ENCODE measurements at regions not wholly inside any gene's neighbourhood (a gene's known extent, or its start where the extent isn't known, plus 50 kb on each side); places are given as distances from the start of the nearest gene placed in this dataset.
A peak's percentile ranks its signal among the peaks of the same experiment; 100 is the strongest.
"Not testable (repeated sequence)": the region's sequence is repeated elsewhere in the genome, so short reads cannot be mapped to it uniquely, and the experiment has no call there.

GRCh38 chr12:85466890-85467289 is 186.9 kb downstream of the ALX1 start:
- DNase-seq (ENCODE audit: low read depth): peak; percentile 23
- no peak for TF ChIP-seq CTCF (IDR thresholded peaks at IDR 0.05; ENCODE audit: insufficient read depth, low read length)
- H3K4me3 ChIP-seq (ENCODE audit: low read depth, low read length): no peak overlapping the region

DNA sequence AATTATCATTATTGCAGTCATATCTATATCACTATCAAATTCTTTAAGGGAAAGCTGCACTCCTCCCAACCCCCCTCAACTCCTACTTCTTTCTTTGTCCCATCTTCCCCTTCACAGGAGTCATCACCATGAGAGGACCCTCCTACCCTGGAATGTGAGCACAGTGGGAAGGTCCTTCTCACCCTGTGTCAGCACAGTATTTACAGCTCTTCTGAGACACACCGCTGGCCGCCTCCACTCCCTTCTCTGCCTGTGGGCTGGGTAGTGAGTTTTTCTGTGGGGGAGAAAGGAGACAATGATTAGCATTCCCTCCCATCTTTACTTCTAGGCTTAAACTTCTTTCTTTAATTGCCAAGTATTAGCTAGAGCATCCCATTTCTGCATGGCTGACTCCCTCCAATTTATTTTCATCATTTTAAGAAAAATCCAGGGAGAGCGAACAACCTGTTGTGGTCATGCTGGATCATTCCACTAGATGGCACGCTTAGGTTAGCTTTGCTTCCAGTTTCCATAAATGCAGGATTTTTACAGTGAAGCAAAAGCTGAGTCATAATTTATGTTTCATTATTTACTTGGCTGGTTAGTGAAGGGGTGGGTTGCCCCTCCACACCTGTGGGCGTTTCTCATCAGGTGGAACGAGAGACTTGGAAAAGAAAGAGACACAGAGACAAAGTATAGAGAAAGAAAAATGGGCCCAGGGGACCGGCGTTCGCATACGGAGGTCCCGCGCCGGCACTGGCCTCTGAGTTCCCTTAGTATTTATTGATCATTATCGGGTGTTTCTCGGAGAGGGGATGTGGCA is 188.5 kb downstream of the ALX1 start:
- DNase-seq (ENCODE audit: low read depth): peak; percentile 80
- peak overlapping the region; percentile 23 for H3K4me3 ChIP-seq (ENCODE audit: low read depth, low read length)
- TF ChIP-seq CTCF (IDR thresholded peaks at IDR 0.05; ENCODE audit: insufficient read depth, low read length): peak; percentile 85

DNA sequence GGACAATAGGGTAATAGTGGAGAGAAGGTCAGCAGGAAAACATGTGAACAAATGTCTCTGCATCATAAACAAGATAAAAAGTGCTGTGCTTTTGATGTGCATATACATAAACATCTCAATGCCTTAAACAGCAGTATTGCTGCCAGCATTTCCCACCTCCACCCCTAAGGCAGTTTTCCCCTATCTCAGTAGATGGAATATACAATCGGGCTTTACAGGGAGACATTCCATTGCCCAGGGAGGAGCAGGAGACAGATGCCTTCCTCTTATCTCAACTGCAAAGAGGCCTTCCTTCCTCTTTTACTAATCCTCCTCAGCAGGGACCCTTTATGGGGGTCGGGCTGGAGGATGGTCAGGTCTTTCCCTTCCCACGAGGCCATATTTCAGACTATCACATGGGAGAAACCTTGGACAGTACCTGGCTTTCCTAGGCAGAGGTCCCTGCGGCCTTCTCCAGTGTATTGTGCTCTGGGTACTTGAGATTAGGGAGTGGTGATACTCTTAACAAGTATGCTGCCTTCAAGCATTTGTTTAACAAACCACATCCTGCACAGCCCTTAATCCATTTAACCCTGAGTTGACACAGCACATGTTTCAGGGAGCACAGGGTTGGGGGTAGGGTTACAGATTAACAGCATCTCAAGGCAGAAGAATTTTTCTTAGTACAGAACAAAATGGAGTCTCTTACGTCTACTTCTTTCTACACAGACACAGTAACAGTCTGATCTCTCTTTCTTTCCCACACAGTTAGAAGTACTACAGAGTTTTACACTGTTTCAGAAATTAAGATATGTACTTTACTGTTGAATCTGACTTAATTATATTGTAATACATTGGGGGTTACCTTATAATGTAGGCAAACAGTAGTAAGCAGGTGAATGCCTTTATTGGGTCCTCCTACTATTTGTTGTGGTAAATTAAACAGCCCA is 189.4 kb downstream of the ALX1 start:
- peak; percentile 6 for DNase-seq (ENCODE audit: low read depth)
- H3K4me3 ChIP-seq (ENCODE audit: low read depth, low read length): not testable (repeated sequence)

GRCh38 chr12:85475277-85475676 is 195.3 kb downstream of the ALX1 start:
- DNase-seq (ENCODE audit: low read depth): not testable (repeated sequence)

GRCh38 chr12:85476756-85477155 is 196.7 kb downstream of the ALX1 start:
- DNase-seq (ENCODE audit: low read depth): no peak
- no peak for TF ChIP-seq CTCF (IDR thresholded peaks at IDR 0.05; ENCODE audit: insufficient read depth, low read length)
- H3K4me3 ChIP-seq (ENCODE audit: low read depth, low read length): no peak overlapping the region

More at GRCh38 chr12:85475277-85475676, 195.3 kb downstream of the ALX1 start:
- H3K4me3 ChIP-seq (ENCODE audit: low read depth, low read length): not testable (repeated sequence)

DNA sequence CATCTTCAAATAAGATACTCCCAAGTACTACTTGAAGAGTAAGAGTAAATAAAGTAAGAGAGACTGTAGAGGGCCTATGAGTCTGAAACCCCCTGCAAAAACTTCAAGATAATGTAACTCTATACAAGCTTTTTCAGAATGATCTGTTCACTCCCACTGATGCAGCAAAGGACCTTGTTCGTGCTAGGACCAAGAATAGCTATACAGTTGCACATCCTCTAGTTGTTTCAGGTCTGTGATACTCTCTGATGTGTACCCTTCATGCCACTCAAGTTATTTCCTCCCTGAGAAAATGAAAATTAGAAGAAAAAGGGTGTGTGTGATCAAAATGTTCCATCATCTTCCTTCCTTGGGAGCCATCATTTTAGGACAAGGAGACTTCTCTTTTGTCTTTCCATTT is 204.4 kb downstream of the ALX1 start:
- TF ChIP-seq CTCF (IDR thresholded peaks at IDR 0.05; ENCODE audit: insufficient read depth, low read length): no peak
- DNase-seq (ENCODE audit: low read depth): no peak
- H3K4me3 ChIP-seq (ENCODE audit: low read depth, low read length): no peak overlapping the region

- no peak for TF ChIP-seq CTCF (IDR thresholded peaks at IDR 0.05; ENCODE audit: insufficient read depth, low read length)
Measured at GRCh38 chr12:85489194-85489593, 209.2 kb downstream of the ALX1 start.

More at GRCh38 chr12:85489194-85489593, 209.2 kb downstream of the ALX1 start:
- H3K4me3 ChIP-seq (ENCODE audit: low read depth, low read length): no peak overlapping the region
- DNase-seq (ENCODE audit: low read depth): no peak
